Panc1 (cell line): ENCODE measurements at regions not wholly inside any gene's neighbourhood (a gene's known extent, or its start where the extent isn't known, plus 50 kb on each side); places are given as distances from the start of the nearest gene placed in this dataset.

Experiments used
- ATAC-seq: fragments of 200-7000 bp; cut with Tn5 transposase; 2 replicates; pipeline ENCODE4 v1.9.1; 2020; ENCODE audit warnings: mild to moderate bottlenecking, moderate library complexity
- BruUV-seq: library from RNA; stranded (reverse); fragments of 400-500 nt; replicated peaks from 2 replicates; lab custom pipeline; 2021; lab: Mats Ljungman, UMichigan
- CTCF ChIA-PET: fragments of 300-600 bp; sonication (Branson Sonifier 250); formaldehyde crosslinking; loops from one replicate; lab custom pipeline; 2022; ENCODE audit warnings: antibody characterized with exemption; lab: Charles Lee
- POLR2A ChIA-PET: fragments of 300-600 bp; sonication (Branson Sonifier 250); formaldehyde crosslinking; loops from one replicate; lab custom pipeline; 2022; ENCODE audit warnings: antibody characterized with exemption; lab: Charles Lee
- DNase-seq: peaks from one replicate; pipeline ENCODE4 v3.0.0-alpha.2; 2010; ENCODE audit warnings: low read depth, low spot score
- H3K27ac ChIP-seq: 2 replicates; pipeline ENCODE4 v1.5.1; 2011; ENCODE audit warnings: mild to moderate bottlenecking, low read length, inconsistent platforms
- H3K27me3 ChIP-seq: fragments of 200-500 bp; sonication (Bioruptor generic); 2 replicates; pipeline ENCODE4 v1.6.0; 2014; ENCODE audit warnings: low read length, inconsistent platforms; ENCODE audit not compliant: control insufficient read depth, insufficient read depth
- H3K36me3 ChIP-seq: fragments of 200-500 bp; sonication (Bioruptor generic); 2 replicates; pipeline ENCODE4 v1.5.1; 2014; ENCODE audit warnings: inconsistent platforms, mild to moderate bottlenecking, low read length, moderate library complexity; ENCODE audit not compliant: control insufficient read depth, insufficient read depth
- H3K4me1 ChIP-seq: 2 replicates; pipeline ENCODE4 v1.5.1; 2011; ENCODE audit warnings: inconsistent platforms, mild to moderate bottlenecking, low read length, moderate library complexity; ENCODE audit not compliant: control insufficient read depth, insufficient read depth
- H3K4me3 ChIP-seq, 2 experiments: 2 replicates each; pipeline ENCODE4 v1.5.1; 2011 to 2012; ENCODE audit warnings: low read depth in 2 of 2, low read length in 2 of 2, mild to moderate bottlenecking in 2 of 2, inconsistent platforms in 1 of 2, moderate library complexity in 1 of 2
- H3K9me3 ChIP-seq: fragments of 200-500 bp; sonication (Bioruptor generic); 2 replicates; pipeline ENCODE4 v1.5.1; 2014; ENCODE audit warnings: low read depth, mild to moderate bottlenecking, inconsistent platforms, low read length, moderate library complexity; ENCODE audit not compliant: control insufficient read depth, insufficient read depth
- POLR2AphosphoS5 ChIP-seq: IDR thresholded peaks from 2 replicates; pipeline ENCODE4 v1.6.1; 2012; ENCODE audit warnings: mild to moderate bottlenecking, low read depth, low read length, moderate library complexity
- SIN3A ChIP-seq: IDR thresholded peaks from 2 replicates; pipeline ENCODE4 v1.6.1; 2012; ENCODE audit warnings: low read depth, mild to moderate bottlenecking, low read length, moderate library complexity, borderline replicate concordance; ENCODE audit not compliant: insufficient read depth
- TCF7L2 ChIP-seq: IDR thresholded peaks from 2 replicates; pipeline ENCODE4 v1.6.1; 2011; ENCODE audit warnings: mild to moderate bottlenecking, low read depth, low read length, inconsistent platforms
- in situ Hi-C: cut with HindIII; loops from 2 replicates; pipeline ENCODE4 v1.10.0; 2016; ENCODE audit warnings: low sequenced_read_pairs, low pct_unique_long_range_greater_than_20kb
- intact Hi-C: fragments of 100-400 bp; cut with micrococcal nuclease; formaldehyde crosslinking; loops from one replicate; pipeline ENCODE4 v1.10.0; 2022; ENCODE audit not compliant: unreplicated experiment
- TF ChIP-seq, protein P1 (sequence below), 2 experiments: IDR thresholded peaks; 2 replicates each; pipeline ENCODE4 v1.6.1; 2011 to 2012; ENCODE audit warnings: low read depth in 2 of 2, control low read depth in 1 of 2, low read length in 1 of 2, mild to moderate bottlenecking in 1 of 2, moderate library complexity in 1 of 2; ENCODE audit not compliant: insufficient read depth in 1 of 2
- TF ChIP-seq, protein P2 (sequence below): fragments of 450-650 bp; IDR thresholded peaks from 2 replicates; pipeline ENCODE4 v1.5.1; 2017; ENCODE audit warnings: mild to moderate bottlenecking

DNA sequence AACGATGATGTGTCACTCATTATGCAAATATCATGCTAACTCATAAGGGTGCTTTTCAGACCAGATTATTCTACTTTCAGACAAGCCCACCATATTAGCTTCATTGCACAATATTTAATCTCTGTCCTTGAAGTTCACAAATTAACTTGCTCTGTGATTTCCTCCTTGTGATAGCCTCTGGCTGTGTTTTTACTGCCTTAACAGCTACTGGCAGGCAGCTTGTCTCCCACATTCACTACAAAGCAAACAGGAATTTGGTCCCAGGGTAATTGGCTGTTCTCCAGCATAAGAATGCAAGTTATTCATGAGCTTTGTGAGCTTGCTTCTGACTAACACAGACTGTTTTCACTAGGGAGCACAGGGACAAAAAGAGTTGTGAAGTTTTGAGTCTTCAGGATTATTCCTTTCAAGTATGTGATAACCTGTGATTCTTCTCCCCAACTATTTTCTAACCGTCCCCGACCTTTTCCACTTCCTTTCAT is 87.9 kb upstream of the HMCN1 start:
- H3K9me3 ChIP-seq: peaks cover 5% of the 10 kb centered on the region; the same call in 1 of the 2 replicates
- POLR2A ChIA-PET: no interaction called here
- DNase-seq (peak; percentile 75), ATAC-seq (peak; percentile 96)
- H3K4me1 ChIP-seq: peaks cover 25% of the 10 kb centered on the region
- no peaks in the 10 kb centered on the region for H3K36me3 ChIP-seq
- CTCF ChIA-PET: interaction anchor here (0.6 kb wide), 1 partner anchor 227 kb away, joined by 3 read pairs; no protein-coding TSS in a partner anchor
- peak; percentile 98 for TF ChIP-seq TCF7L2
- TF ChIP-seq, protein P1, sequence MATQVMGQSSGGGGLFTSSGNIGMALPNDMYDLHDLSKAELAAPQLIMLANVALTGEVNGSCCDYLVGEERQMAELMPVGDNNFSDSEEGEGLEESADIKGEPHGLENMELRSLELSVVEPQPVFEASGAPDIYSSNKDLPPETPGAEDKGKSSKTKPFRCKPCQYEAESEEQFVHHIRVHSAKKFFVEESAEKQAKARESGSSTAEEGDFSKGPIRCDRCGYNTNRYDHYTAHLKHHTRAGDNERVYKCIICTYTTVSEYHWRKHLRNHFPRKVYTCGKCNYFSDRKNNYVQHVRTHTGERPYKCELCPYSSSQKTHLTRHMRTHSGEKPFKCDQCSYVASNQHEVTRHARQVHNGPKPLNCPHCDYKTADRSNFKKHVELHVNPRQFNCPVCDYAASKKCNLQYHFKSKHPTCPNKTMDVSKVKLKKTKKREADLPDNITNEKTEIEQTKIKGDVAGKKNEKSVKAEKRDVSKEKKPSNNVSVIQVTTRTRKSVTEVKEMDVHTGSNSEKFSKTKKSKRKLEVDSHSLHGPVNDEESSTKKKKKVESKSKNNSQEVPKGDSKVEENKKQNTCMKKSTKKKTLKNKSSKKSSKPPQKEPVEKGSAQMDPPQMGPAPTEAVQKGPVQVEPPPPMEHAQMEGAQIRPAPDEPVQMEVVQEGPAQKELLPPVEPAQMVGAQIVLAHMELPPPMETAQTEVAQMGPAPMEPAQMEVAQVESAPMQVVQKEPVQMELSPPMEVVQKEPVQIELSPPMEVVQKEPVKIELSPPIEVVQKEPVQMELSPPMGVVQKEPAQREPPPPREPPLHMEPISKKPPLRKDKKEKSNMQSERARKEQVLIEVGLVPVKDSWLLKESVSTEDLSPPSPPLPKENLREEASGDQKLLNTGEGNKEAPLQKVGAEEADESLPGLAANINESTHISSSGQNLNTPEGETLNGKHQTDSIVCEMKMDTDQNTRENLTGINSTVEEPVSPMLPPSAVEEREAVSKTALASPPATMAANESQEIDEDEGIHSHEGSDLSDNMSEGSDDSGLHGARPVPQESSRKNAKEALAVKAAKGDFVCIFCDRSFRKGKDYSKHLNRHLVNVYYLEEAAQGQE (IDR thresholded peaks at IDR 0.05; ENCODE audit: insufficient read depth in 1 of 2, low read depth in 2 of 2, low read length in 1 of 2): peak in 1 of 2 experiments; percentile 31; a peak in 1 of 4 replicates
- TF ChIP-seq, protein P2, sequence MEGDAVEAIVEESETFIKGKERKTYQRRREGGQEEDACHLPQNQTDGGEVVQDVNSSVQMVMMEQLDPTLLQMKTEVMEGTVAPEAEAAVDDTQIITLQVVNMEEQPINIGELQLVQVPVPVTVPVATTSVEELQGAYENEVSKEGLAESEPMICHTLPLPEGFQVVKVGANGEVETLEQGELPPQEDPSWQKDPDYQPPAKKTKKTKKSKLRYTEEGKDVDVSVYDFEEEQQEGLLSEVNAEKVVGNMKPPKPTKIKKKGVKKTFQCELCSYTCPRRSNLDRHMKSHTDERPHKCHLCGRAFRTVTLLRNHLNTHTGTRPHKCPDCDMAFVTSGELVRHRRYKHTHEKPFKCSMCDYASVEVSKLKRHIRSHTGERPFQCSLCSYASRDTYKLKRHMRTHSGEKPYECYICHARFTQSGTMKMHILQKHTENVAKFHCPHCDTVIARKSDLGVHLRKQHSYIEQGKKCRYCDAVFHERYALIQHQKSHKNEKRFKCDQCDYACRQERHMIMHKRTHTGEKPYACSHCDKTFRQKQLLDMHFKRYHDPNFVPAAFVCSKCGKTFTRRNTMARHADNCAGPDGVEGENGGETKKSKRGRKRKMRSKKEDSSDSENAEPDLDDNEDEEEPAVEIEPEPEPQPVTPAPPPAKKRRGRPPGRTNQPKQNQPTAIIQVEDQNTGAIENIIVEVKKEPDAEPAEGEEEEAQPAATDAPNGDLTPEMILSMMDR: no peak
- peak; percentile 94 for TF ChIP-seq POLR2AphosphoS5
- in situ Hi-C loops (no loop called here), intact Hi-C loops (no loop called here)
- H3K4me3 ChIP-seq: peak overlapping the region; percentile 3 to 11; a peak in 2 of 4 replicates
- no TSS peak for BruUV-seq
- H3K27me3 ChIP-seq: no peaks in the 10 kb centered on the region
- H3K27ac ChIP-seq: peak overlapping the region; percentile 94

DNA sequence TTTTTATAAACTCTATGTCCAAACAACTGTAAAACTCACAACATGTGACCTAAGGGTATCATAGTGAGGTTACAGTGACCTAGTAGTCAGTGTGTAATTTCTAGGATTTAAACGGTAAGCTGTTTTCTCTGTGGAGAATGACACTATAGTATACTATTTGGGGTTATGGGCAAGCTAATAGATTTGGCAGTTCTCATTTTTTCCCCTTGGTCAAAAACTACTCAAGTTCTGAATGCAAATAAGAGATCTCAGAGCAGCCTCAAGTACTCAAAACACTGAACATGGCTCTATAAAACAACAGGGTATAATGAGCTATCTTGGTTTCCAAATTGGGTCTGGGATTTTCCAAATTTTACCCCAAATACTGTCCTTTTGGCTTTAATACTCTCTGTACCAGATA is 88.5 kb upstream of the HMCN1 start:
- H3K36me3 ChIP-seq: no peaks in the 10 kb centered on the region
- intact Hi-C loops: no loop called here
- H3K27ac ChIP-seq: peak overlapping the region; percentile 94
- BruUV-seq: no TSS peak
- no peaks in the 10 kb centered on the region for H3K27me3 ChIP-seq
- CTCF ChIA-PET: interaction anchor here (0.6 kb wide), 2 partner anchors 226 to 1877 kb away, joined by 3 to 12 read pairs; no protein-coding TSS in a partner anchor
- no peak for DNase-seq
- in situ Hi-C loops: no loop called here
- POLR2A ChIA-PET: interaction anchor here (0.5 kb wide), 1 partner anchor 132 kb away, joined by 9 read pairs; no protein-coding TSS in a partner anchor
- H3K4me3 ChIP-seq: no peak overlapping the region
- ATAC-seq: peak; percentile 44
- TF ChIP-seq TCF7L2 (no peak), POLR2AphosphoS5 (no peak), SIN3A (no peak)
- TF ChIP-seq, protein P1 (IDR thresholded peaks at IDR 0.05; ENCODE audit: insufficient read depth in 1 of 2, low read depth in 2 of 2, low read length in 1 of 2): no peak
- TF ChIP-seq, protein P2: no peak
- peaks cover 5% of the 10 kb centered on the region; the same call in 1 of the 2 replicates for H3K9me3 ChIP-seq
- peaks cover 25% of the 10 kb centered on the region for H3K4me1 ChIP-seq
